Keratinocyte (primary cell): ENCODE measurements at regions not wholly inside any gene's neighbourhood (a gene's known extent, or its start where the extent isn't known, plus 50 kb on each side); places are given as distances from the start of the nearest gene placed in this dataset.

Experiments used
- DNase-seq: peaks from one replicate; pipeline ENCODE4 v3.0.0-alpha.2; 2011; ENCODE audit warnings: low read depth, missing footprints, low spot score
- FAIRE-seq: peaks from 2 replicates; lab custom pipeline; 2011; peaks lifted over from hg19 to GRCh38; lab: Jason Lieb, UNC
- H2AFZ ChIP-seq: 2 replicates; pipeline ENCODE4 v1.6.0; 2012; ENCODE audit warnings: low read length, control low read depth, inconsistent platforms; ENCODE audit not compliant: control insufficient read depth
- H3K27ac ChIP-seq: 2 replicates; pipeline ENCODE4 v1.5.1; 2011; ENCODE audit warnings: low read length; ENCODE audit not compliant: control insufficient read depth, insufficient read depth
- H3K27me3 ChIP-seq: 3 replicates; pipeline ENCODE4 v1.6.0; 2011; ENCODE audit warnings: low read length; ENCODE audit not compliant: control insufficient read depth, insufficient read depth; ENCODE audit errors: extremely low read depth
- H3K36me3 ChIP-seq, 2 experiments: 2 replicates in 1 of 2; 3 replicates in 1 of 2; pipeline ENCODE4 v1.5.1; 2011; ENCODE audit warnings: low read length in 2 of 2, mild to moderate bottlenecking in 1 of 2; ENCODE audit not compliant: control insufficient read depth in 2 of 2, insufficient read depth in 2 of 2; ENCODE audit errors: extremely low read depth in 1 of 2
- H3K4me1 ChIP-seq: 3 replicates; pipeline ENCODE4 v1.5.1; 2011; ENCODE audit warnings: low read length; ENCODE audit not compliant: control insufficient read depth, insufficient read depth; ENCODE audit errors: extremely low read depth
- H3K4me2 ChIP-seq: 3 replicates; pipeline ENCODE4 v1.6.0; 2011; ENCODE audit warnings: low read depth, low read length; ENCODE audit not compliant: control insufficient read depth, insufficient read depth; ENCODE audit errors: extremely low read depth
- H3K4me3 ChIP-seq, 3 experiments: fragments of 200-600 bp in 1 of 3; sonication (generic) in 1 of 3; 2 replicates in 2 of 3; 3 replicates in 1 of 3; pipeline ENCODE4 v1.5.1; 2011 to 2016; ENCODE audit warnings: low read length in 3 of 3, mild to moderate bottlenecking in 3 of 3, control low read depth in 2 of 3, inconsistent platforms in 1 of 3, low read depth in 1 of 3, mixed read lengths in 1 of 3, mixed run types in 1 of 3, moderate library complexity in 1 of 3; ENCODE audit not compliant: control insufficient read depth in 2 of 3, insufficient read depth in 2 of 3; ENCODE audit errors: extremely low read depth in 1 of 3
- H3K79me2 ChIP-seq: 2 replicates; pipeline ENCODE4 v1.6.0; 2012; ENCODE audit warnings: low read length; ENCODE audit not compliant: control insufficient read depth, insufficient read depth
- H3K9ac ChIP-seq: 3 replicates; pipeline ENCODE4 v1.6.0; 2011; ENCODE audit warnings: low read length; ENCODE audit not compliant: control insufficient read depth, insufficient read depth; ENCODE audit errors: extremely low read depth
- H3K9me1 ChIP-seq: 3 replicates; pipeline ENCODE4 v1.6.0; 2011; ENCODE audit warnings: low read length; ENCODE audit not compliant: control insufficient read depth, insufficient read depth; ENCODE audit errors: extremely low read depth
- H3K9me3 ChIP-seq: 2 replicates; pipeline ENCODE4 v1.5.1; 2012; ENCODE audit warnings: low read depth, low read length; ENCODE audit not compliant: control insufficient read depth
- H4K20me1 ChIP-seq: 3 replicates; pipeline ENCODE4 v1.6.0; 2011; ENCODE audit warnings: low read length; ENCODE audit not compliant: control insufficient read depth, insufficient read depth; ENCODE audit errors: extremely low read depth
- CTCF ChIP-seq, 3 experiments: IDR thresholded peaks in 1 of 3; conservative IDR thresholded peaks in 1 of 3; optimal IDR thresholded peaks in 1 of 3; 2 replicates in 2 of 3; 3 replicates in 1 of 3; pipeline versions ENCODE3 to v1.5.1; 2011; ENCODE audit warnings: low read length in 3 of 3, mild to moderate bottlenecking in 3 of 3, moderate library complexity in 2 of 3, control low read depth in 1 of 3, inconsistent platforms in 1 of 3; ENCODE audit not compliant: insufficient read depth in 2 of 3; ENCODE audit errors: extremely low read depth in 1 of 3
- EZH2 ChIP-seq: IDR thresholded peaks from one replicate; pipeline ENCODE4 v1.6.1; 2012; ENCODE audit warnings: inconsistent platforms, mild to moderate bottlenecking, low read length, moderate library complexity
- dilution Hi-C: fragments of 300-500 bp; cut with MboI; formaldehyde crosslinking; loops from one replicate; pipeline ENCODE4 v1.7.0; 2020; ENCODE audit warnings: low sequenced_read_pairs; ENCODE audit not compliant: extremely low pct_ligation_motif_present

DNA sequence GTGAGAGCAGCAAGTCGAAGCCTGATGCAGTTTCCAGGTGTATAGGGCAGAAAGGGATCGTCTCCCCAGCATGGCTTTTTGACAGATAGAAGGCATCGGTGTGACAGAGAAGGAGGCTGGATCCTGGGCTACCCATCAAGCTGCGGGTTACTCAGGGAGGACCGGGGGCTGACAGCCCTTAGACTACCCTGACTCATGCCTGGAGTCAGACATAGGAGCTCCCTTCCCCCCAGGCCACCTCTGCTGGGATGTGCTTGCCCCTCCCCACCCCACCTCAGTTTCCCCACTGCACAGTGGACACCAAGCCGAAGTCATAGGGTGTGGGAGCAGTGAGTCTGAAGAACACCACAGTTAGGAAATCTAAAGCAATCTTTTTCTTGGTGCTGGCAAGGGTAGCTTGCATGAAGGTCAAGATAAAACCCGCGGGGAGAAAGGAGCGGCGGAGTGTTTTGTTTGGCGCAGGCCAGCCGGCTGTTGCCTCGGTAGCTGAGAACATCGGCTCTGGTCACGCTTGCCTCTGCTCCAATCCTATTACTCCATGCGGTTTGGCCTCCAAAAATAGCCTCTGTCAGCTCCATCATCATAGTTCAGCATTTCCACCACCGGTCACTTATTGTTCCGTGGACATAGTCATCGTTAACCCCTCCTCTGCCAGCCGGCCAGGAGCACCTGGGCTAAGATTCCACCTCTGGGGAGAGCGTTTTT, 169.2 kb upstream of the GLI2 start:
- H3K79me2 ChIP-seq = no peaks in the 10 kb centered on the region
- no peak overlapping the region for H2AFZ ChIP-seq
- dilution Hi-C loops = no loop called here
- FAIRE-seq (no peak), DNase-seq (no peak)
- H3K9me3 ChIP-seq = no peaks in the 10 kb centered on the region
- no peaks in the 10 kb centered on the region for H3K36me3 ChIP-seq
- no peak overlapping the region for H3K4me2 ChIP-seq
- H3K9me1 ChIP-seq = no peaks in the 10 kb centered on the region
- TF ChIP-seq CTCF (optimal IDR thresholded peaks at IDR 0.05 in 1 of 3, IDR thresholded peaks at IDR 0.05 in 1 of 3, conservative IDR thresholded peaks at IDR 0.05 in 1 of 3; ENCODE audit: extremely low read depth in 1 of 3, insufficient read depth in 2 of 3, low read length in 3 of 3) (no peak), EZH2 (no peak)
- H3K4me1 ChIP-seq = peaks cover 3% of the 10 kb centered on the region
- H3K27me3 ChIP-seq = peaks cover 14% of the 10 kb centered on the region
- H3K4me3 ChIP-seq = no peak overlapping the region
- H4K20me1 ChIP-seq = no peaks in the 10 kb centered on the region
- H3K27ac ChIP-seq = no peak overlapping the region
- H3K9ac ChIP-seq = no peak overlapping the region

GRCh38 chr2:120567128-120567527, 168.5 kb upstream of the GLI2 start:
- no peaks in the 10 kb centered on the region for H3K36me3 ChIP-seq
- TF ChIP-seq EZH2 (no peak), CTCF (optimal IDR thresholded peaks at IDR 0.05 in 1 of 3, IDR thresholded peaks at IDR 0.05 in 1 of 3, conservative IDR thresholded peaks at IDR 0.05 in 1 of 3; ENCODE audit: extremely low read depth in 1 of 3, insufficient read depth in 2 of 3, low read length in 3 of 3) (no peak)
- no peak overlapping the region for H3K4me2 ChIP-seq
- H4K20me1 ChIP-seq = no peaks in the 10 kb centered on the region
- H2AFZ ChIP-seq = no peak overlapping the region
- H3K9me1 ChIP-seq = no peaks in the 10 kb centered on the region
- peaks cover 3% of the 10 kb centered on the region for H3K4me1 ChIP-seq
- no peak for DNase-seq
- no peak overlapping the region for H3K9ac ChIP-seq
- no peak overlapping the region for H3K27ac ChIP-seq
- dilution Hi-C loops = no loop called here
- H3K9me3 ChIP-seq = no peaks in the 10 kb centered on the region
- no peak for FAIRE-seq
- H3K79me2 ChIP-seq = no peaks in the 10 kb centered on the region
- H3K4me3 ChIP-seq = no peak overlapping the region
- H3K27me3 ChIP-seq = peaks cover 11% of the 10 kb centered on the region
